HEK293T (cell line): ENCODE measurements at regions not wholly inside any gene's neighbourhood (a gene's known extent, or its start where the extent isn't known, plus 50 kb on each side); places are given as distances from the start of the nearest gene placed in this dataset.
"Not testable (repeated sequence)": the region's sequence is repeated elsewhere in the genome, so short reads cannot be mapped to it uniquely, and the experiment has no call there.

Source experiments
- CTCF ChIA-PET: fragments of 350-600 bp; formaldehyde crosslinking; extraction: SDS; loops from one replicate; lab custom pipeline; 2021; ENCODE audit warnings: antibody characterized with exemption, inconsistent platforms; lab: Yijun Ruan, JAX
- POLR2A ChIA-PET: fragments of 350-600 bp; formaldehyde crosslinking; extraction: SDS; loops from one replicate; lab custom pipeline; 2020; ENCODE audit warnings: antibody characterized with exemption, inconsistent platforms; lab: Yijun Ruan, JAX
- DNase-seq: peaks from one replicate; pipeline ENCODE4 v3.0.0; 2012; ENCODE audit warnings: mixed read lengths; ENCODE audit errors: extremely low spot score
- ARNT ChIP-seq: fragments of 450-650 bp; IDR thresholded peaks from 2 replicates; pipeline ENCODE4 v1.6.1; 2017; ENCODE audit warnings: mild to moderate bottlenecking
- BHLHE40 ChIP-seq: fragments of 450-650 bp; IDR thresholded peaks from 2 replicates; pipeline ENCODE4 v1.6.1; 2016; ENCODE audit warnings: mild to moderate bottlenecking, moderate library complexity, borderline replicate concordance
- CTBP1 ChIP-seq: fragments of 450-650 bp; IDR thresholded peaks from 2 replicates; pipeline ENCODE4 v1.6.1; 2016; ENCODE audit warnings: borderline replicate concordance
- ELF4 ChIP-seq: fragments of 450-650 bp; IDR thresholded peaks from 2 replicates; pipeline ENCODE4 v1.6.1; 2017; ENCODE audit warnings: antibody characterized with exemption
- FOXA1 ChIP-seq: fragments of 450-650 bp; IDR thresholded peaks from 2 replicates; pipeline ENCODE4 v1.6.1; 2016; ENCODE audit warnings: mild to moderate bottlenecking
- FOXK2 ChIP-seq: fragments of 450-650 bp; IDR thresholded peaks from 2 replicates; pipeline ENCODE4 v1.6.1; 2016; ENCODE audit warnings: mild to moderate bottlenecking
- FOXM1 ChIP-seq: fragments of 450-650 bp; IDR thresholded peaks from 2 replicates; pipeline ENCODE4 v1.6.1; 2017; ENCODE audit warnings: mild to moderate bottlenecking, borderline replicate concordance
- HDGF ChIP-seq: fragments of 450-650 bp; IDR thresholded peaks from 2 replicates; pipeline ENCODE4 v1.6.1; 2017; ENCODE audit warnings: antibody characterized with exemption, borderline replicate concordance
- L3MBTL2 ChIP-seq: fragments of 450-650 bp; conservative IDR thresholded peaks from 2 replicates; pipeline ENCODE4 v1.6.1; 2016; ENCODE audit warnings: mild to moderate bottlenecking
- LEF1 ChIP-seq: fragments of 450-650 bp; IDR thresholded peaks from 2 replicates; pipeline ENCODE4 v1.6.1; 2017; ENCODE audit warnings: mild to moderate bottlenecking, borderline replicate concordance
- NFRKB ChIP-seq: fragments of 450-650 bp; IDR thresholded peaks from 2 replicates; pipeline ENCODE4 v1.6.1; 2016; ENCODE audit warnings: mild to moderate bottlenecking, moderate library complexity
- PKNOX1 ChIP-seq: fragments of 450-650 bp; IDR thresholded peaks from 2 replicates; pipeline ENCODE4 v1.6.1; 2016
- SP1 ChIP-seq: fragments of 450-650 bp; IDR thresholded peaks from 2 replicates; pipeline ENCODE4 v1.6.1; 2017
- SUZ12 ChIP-seq: fragments of 450-650 bp; IDR thresholded peaks from 2 replicates; pipeline ENCODE4 v1.6.1; 2016; ENCODE audit warnings: mild to moderate bottlenecking
- TARDBP ChIP-seq: fragments of 450-650 bp; IDR thresholded peaks from 2 replicates; pipeline ENCODE4 v1.6.1; 2016
- ZNF384 ChIP-seq: fragments of 450-650 bp; IDR thresholded peaks from 2 replicates; pipeline ENCODE4 v1.6.1; 2016

GRCh38 chr2:179385756-179386155 is 121.1 kb upstream of the SESTD1 start:
- POLR2A ChIA-PET, CTCF ChIA-PET, DNase-seq: not testable (repeated sequence)

GRCh38 chr2:179383975-179384374 is 119.3 kb upstream of the SESTD1 start:
- ChIA-PET POLR2A (no interaction called here), CTCF (no interaction called here)
- no peak for DNase-seq
- no peak for TF ChIP-seq SP1
- no peak for TF ChIP-seq ELF4
- no peak for TF ChIP-seq NFRKB

- POLR2A ChIA-PET, result no interaction called here
- CTCF ChIA-PET, result no interaction called here
- TF ChIP-seq L3MBTL2 (no peak), ARNT (no peak), HDGF (no peak), TARDBP (no peak), CTBP1 (no peak), BHLHE40 (no peak), FOXK2 (no peak), SUZ12 (no peak), PKNOX1 (no peak), SP1 (no peak), ZNF384 (no peak), FOXA1 (no peak), NFRKB (no peak), ELF4 (no peak), LEF1 (no peak), FOXM1 (no peak)
- DNase-seq, result no peak
Observed at GRCh38 chr2:179377296-179377695, 112.7 kb upstream of the SESTD1 start.

- ChIA-PET CTCF (no interaction called here), POLR2A (no interaction called here)
- no peak for DNase-seq
- no peak for TF ChIP-seq CTBP1
- TF ChIP-seq ZNF384, result no peak
Observed at GRCh38 chr2:179376881-179377280, 112.2 kb upstream of the SESTD1 start.

GRCh38 chr2:179373816-179374215 is 109.2 kb upstream of the SESTD1 start:
- DNase-seq, result no peak
- CTCF ChIA-PET, result no interaction called here
- POLR2A ChIA-PET, result no interaction called here
- TF ChIP-seq ARNT, result no peak

GRCh38 chr2:179365561-179365960 is 100.9 kb upstream of the SESTD1 start:
- CTCF ChIA-PET, POLR2A ChIA-PET, DNase-seq: not testable (repeated sequence)

GRCh38 chr2:179355881-179356280 is 91.2 kb upstream of the SESTD1 start:
- ChIA-PET POLR2A (no interaction called here), CTCF (no interaction called here)
- TF ChIP-seq ELF4, result no peak
- TF ChIP-seq ARNT, result no peak
- TF ChIP-seq L3MBTL2, result no peak
- TF ChIP-seq NFRKB, result no peak
- TF ChIP-seq CTBP1, result no peak
- TF ChIP-seq FOXK2, result no peak
- TF ChIP-seq TARDBP, result no peak
- no peak for TF ChIP-seq LEF1
- TF ChIP-seq PKNOX1, result no peak
- no peak for TF ChIP-seq FOXM1
- no peak for TF ChIP-seq BHLHE40
- TF ChIP-seq HDGF, result no peak
- TF ChIP-seq SP1, result no peak
- TF ChIP-seq FOXA1, result no peak
- no peak for TF ChIP-seq ZNF384
- TF ChIP-seq SUZ12, result no peak
- DNase-seq, result no peak

GRCh38 chr2:179354739-179355537 is 90.3 kb upstream of the SESTD1 start:
- ChIA-PET POLR2A (no interaction called here), CTCF (no interaction called here)
- no peak for DNase-seq
- no peak for TF ChIP-seq FOXK2
- no peak for TF ChIP-seq LEF1

- TF ChIP-seq CTBP1 (no peak), TARDBP (no peak), FOXK2 (no peak), ELF4 (no peak), PKNOX1 (no peak), NFRKB (no peak)
- no peak for DNase-seq
- ChIA-PET POLR2A (no interaction called here), CTCF (no interaction called here)
Observed at GRCh38 chr2:179354296-179354695, 89.7 kb upstream of the SESTD1 start.
